Ovary (tissue), 7 donors: ENCODE measurements at regions not wholly inside any gene's neighbourhood (a gene's known extent, or its start where the extent isn't known, plus 50 kb on each side); places are given as distances from the start of the nearest gene placed in this dataset.

ENCODE experiments used
- DNase-seq, 5 donors: peaks; one replicate each; pipeline ENCODE4 v3.0.0-alpha.2; 2019 to 2020
- H3K27ac ChIP-seq, 2 donors: fragments of 200-600 bp; one replicate each; pipeline versions ENCODE4 v1.5.1 to v1.8.0; 2019 to 2022
- H3K27me3 ChIP-seq: fragments of 200-600 bp; one replicate; pipeline ENCODE4 v1.8.0; 2022
- H3K36me3 ChIP-seq: fragments of 200-600 bp; sonication (generic); one replicate; pipeline ENCODE4 v1.5.1; 2019
- H3K4me1 ChIP-seq: one replicate; pipeline ENCODE4 v1.8.1; 2013; ENCODE audit warnings: mild to moderate bottlenecking, moderate library complexity; ENCODE audit not compliant: insufficient read depth
- H3K4me3 ChIP-seq: fragments of 200-600 bp; sonication (generic); one replicate; pipeline ENCODE4 v1.5.1; 2017
- H3K9me3 ChIP-seq, 2 donors: fragments of 200-600 bp in 1 of 2; sonication (generic) in 1 of 2; one replicate each; pipeline versions ENCODE4 v1.5.1 to v1.8.1; 2013 to 2019; ENCODE audit warnings: mild to moderate bottlenecking in 1 of 2, moderate library complexity in 1 of 2
- EP300 ChIP-seq: sonication (generic); formaldehyde crosslinking; IDR thresholded peaks from one replicate; pipeline ENCODE4 v1.6.1; 2017; ENCODE audit warnings: antibody characterized with exemption
- POLR2A ChIP-seq: fragments of 450-650 bp; IDR thresholded peaks from one replicate; pipeline ENCODE4 v1.6.1; 2017; ENCODE audit warnings: antibody characterized with exemption, mild to moderate bottlenecking, moderate library complexity
- WGBS, 3 donors: extraction: QIAGEN DNeasy Blood & Tissue Kit in 1 of 3; methylation state at CpG; one replicate each; pipeline versions ENCODE4 v1.1.5 to v1.1.7; 2013 to 2017; 5-methylcytosine and 5-hydroxymethylcytosine counted together
- intact Hi-C, 4 donors: fragments of 100-400 bp; cut with DNase I; formaldehyde crosslinking; loops; one replicate each; pipeline versions ENCODE4 v1.11.0 to v1.15.1; 2022 to 2023
- TF ChIP-seq, protein P1 (sequence below), 3 donors: fragments of 450-650 bp in 2 of 3; fragments of 200-600 bp in 1 of 3; IDR thresholded peaks; one replicate each; pipeline versions ENCODE4 v1.5.1 to v1.8.0; 2016 to 2022; ENCODE audit warnings: antibody characterized with exemption in 3 of 3, mild to moderate bottlenecking in 1 of 3
- donor health status: DM: no; HTN: no; CAD: no; lungs with moderate emphysema.
- donor health status: DM: no; HTN: no; CAD: no.
- donor health status: Bipolar disorder and iron deficiency.
- donor health status: DM: no; HTN: no; CAD: no.
- donor health status: DM: yes; HTN: yes; CAD: no.

DNA sequence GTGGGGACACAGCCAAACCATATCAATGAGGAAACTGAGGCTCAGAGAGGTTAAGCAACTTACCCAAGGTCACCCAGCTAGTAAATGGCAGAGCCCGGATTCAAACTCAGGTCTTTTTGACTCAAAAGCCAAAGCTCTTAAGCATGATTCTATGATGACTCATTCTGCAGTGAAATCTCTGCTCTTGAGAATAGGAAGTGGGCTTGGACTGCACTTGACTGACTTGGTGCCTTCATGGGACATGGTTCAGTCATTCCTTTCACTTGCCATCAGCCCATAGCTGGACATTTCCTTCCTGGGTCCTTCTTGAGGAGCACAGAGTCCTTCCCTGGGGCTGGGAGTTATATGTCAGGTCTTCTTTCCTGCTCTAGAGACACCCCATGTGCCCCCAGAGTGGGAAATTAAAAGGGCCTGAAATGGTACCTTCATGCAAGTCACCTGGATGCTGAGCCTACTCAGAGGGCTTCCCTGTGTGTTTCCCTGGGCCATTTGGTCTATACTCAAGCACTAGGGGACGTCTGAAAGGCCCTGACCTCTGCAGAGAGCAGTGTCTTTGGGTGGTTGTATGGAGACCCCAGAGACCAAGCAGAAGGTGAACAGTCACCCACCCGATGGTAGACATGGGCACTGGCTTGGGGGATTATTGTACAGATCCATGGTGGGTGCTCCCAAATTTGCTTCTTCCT, 62.4 kb upstream of the SDK1 start:
- TF ChIP-seq, protein P1, sequence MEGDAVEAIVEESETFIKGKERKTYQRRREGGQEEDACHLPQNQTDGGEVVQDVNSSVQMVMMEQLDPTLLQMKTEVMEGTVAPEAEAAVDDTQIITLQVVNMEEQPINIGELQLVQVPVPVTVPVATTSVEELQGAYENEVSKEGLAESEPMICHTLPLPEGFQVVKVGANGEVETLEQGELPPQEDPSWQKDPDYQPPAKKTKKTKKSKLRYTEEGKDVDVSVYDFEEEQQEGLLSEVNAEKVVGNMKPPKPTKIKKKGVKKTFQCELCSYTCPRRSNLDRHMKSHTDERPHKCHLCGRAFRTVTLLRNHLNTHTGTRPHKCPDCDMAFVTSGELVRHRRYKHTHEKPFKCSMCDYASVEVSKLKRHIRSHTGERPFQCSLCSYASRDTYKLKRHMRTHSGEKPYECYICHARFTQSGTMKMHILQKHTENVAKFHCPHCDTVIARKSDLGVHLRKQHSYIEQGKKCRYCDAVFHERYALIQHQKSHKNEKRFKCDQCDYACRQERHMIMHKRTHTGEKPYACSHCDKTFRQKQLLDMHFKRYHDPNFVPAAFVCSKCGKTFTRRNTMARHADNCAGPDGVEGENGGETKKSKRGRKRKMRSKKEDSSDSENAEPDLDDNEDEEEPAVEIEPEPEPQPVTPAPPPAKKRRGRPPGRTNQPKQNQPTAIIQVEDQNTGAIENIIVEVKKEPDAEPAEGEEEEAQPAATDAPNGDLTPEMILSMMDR (IDR thresholded peaks at IDR 0.05) = no peak
- TF ChIP-seq EP300 (no peak), POLR2A (no peak)
- no peak for DNase-seq
- Histone ChIP-seq H3K9me3 (peaks cover 0 to 5% of the 10 kb centered on the region in 2 donors), H3K4me3 (no peak overlapping the region), H3K27ac (no peak overlapping the region), H3K4me1 (no peaks in the 10 kb centered on the region), H3K36me3 (no peaks in the 10 kb centered on the region), H3K27me3 (no peaks in the 10 kb centered on the region)
- 77 to 86% (median 83%) methylated on average over 3 of the region's 3 CpGs for WGBS, 3 donors
- intact Hi-C loops = no loop called here

DNA sequence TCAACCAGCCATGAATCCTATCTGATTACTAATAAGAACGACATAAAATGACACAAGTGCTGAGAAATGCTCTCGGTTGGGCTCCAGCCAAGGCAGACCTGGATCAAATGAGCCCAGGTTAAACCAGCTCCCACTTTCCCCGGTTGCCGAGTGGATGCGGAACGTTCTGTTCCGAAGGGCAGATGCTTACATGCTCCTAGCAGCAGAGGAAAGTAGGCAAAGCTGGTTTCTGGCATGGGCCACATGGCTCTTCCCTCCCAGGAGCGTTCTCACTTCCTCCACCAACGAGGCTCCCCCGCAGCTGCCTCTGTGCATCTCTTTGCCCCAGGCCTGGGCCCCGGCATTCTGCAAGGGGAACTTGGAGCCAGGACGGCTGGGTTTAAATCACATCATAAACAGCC, 61.8 kb upstream of the SDK1 start:
- no peak for DNase-seq
- no peaks in the 10 kb centered on the region for H3K4me1 ChIP-seq

GRCh38 chr7:3240826-3241430, 60.1 kb upstream of the SDK1 start:
- 88 to 91% (median 90%) methylated on average over 25 of the region's 25 CpGs for WGBS, 3 donors
- Histone ChIP-seq H3K27me3 (no peaks in the 10 kb centered on the region), H3K4me1 (no peaks in the 10 kb centered on the region), H3K27ac (no peak overlapping the region), H3K9me3 (no peaks in the 10 kb centered on the region), H3K4me3 (no peak overlapping the region), H3K36me3 (no peaks in the 10 kb centered on the region)
- DNase-seq = no peak
- intact Hi-C loops = no loop called here
- TF ChIP-seq EP300 (no peak), POLR2A (no peak)
- TF ChIP-seq, protein P1 (IDR thresholded peaks at IDR 0.05) = no peak

More for the DNA sequence above, 61.8 kb upstream of the SDK1 start:
- Histone ChIP-seq H3K9me3 (peaks cover 0 to 5% of the 10 kb centered on the region in 2 donors), H3K4me3 (no peak overlapping the region), H3K27ac (no peak overlapping the region), H3K36me3 (no peaks in the 10 kb centered on the region), H3K27me3 (no peaks in the 10 kb centered on the region)
- TF ChIP-seq POLR2A (no peak), EP300 (no peak)
- TF ChIP-seq, protein P1 (IDR thresholded peaks at IDR 0.05) = no peak
- WGBS, 3 donors = 75 to 80% (median 78%) methylated on average over 12 of the region's 12 CpGs
- intact Hi-C loops = no loop called here

- intact Hi-C loops = no loop called here
- no peak overlapping the region for H3K4me3 ChIP-seq
- 75 to 84% (median 83%) methylated on average over 6 of the region's 6 CpGs for WGBS, 3 donors
Measured at GRCh38 chr7:3241686-3242258, 59.3 kb upstream of the SDK1 start.

More at GRCh38 chr7:3241686-3242258, 59.3 kb upstream of the SDK1 start:
- no peak for DNase-seq
- H3K36me3 ChIP-seq = no peaks in the 10 kb centered on the region
- no peak overlapping the region for H3K27ac ChIP-seq
- H3K27me3 ChIP-seq = no peaks in the 10 kb centered on the region
- H3K4me1 ChIP-seq = no peaks in the 10 kb centered on the region
- H3K9me3 ChIP-seq = no peaks in the 10 kb centered on the region
- TF ChIP-seq EP300 (no peak), POLR2A (no peak)
- TF ChIP-seq, protein P1 (IDR thresholded peaks at IDR 0.05) = no peak
